Type B pancreatic cell (in vitro differentiated cells): ENCODE measurements at regions not wholly inside any gene's neighbourhood (a gene's known extent, or its start where the extent isn't known, plus 50 kb on each side); places are given as distances from the start of the nearest gene placed in this dataset.

Experiments
- DNase-seq: peaks from one replicate; pipeline ENCODE4 v3.0.0; 2021; ENCODE audit warnings: mixed read lengths; ENCODE audit not compliant: unreplicated experiment; ENCODE audit errors: extremely low spot score
- H3K27ac Mint-ChIP-seq: 2 replicates; pipeline ENCODE4 v1.8.0; 2021; ENCODE audit warnings: mild to moderate bottlenecking, mixed read lengths
- H3K27me3 Mint-ChIP-seq: 2 replicates; pipeline ENCODE4 v1.8.0; 2021; ENCODE audit warnings: mixed read lengths
- H3K36me3 Mint-ChIP-seq: 2 replicates; pipeline ENCODE4 v1.8.0; 2021; ENCODE audit warnings: mixed read lengths
- H3K4me1 Mint-ChIP-seq: one replicate; pipeline ENCODE4 v1.8.0; 2021; ENCODE audit warnings: mixed read lengths; ENCODE audit not compliant: unreplicated experiment
- H3K4me3 Mint-ChIP-seq: 2 replicates; pipeline ENCODE4 v1.8.0; 2021; ENCODE audit warnings: mild to moderate bottlenecking, mixed read lengths
- H3K9me3 Mint-ChIP-seq: 2 replicates; pipeline ENCODE4 v1.8.0; 2021; ENCODE audit warnings: mixed read lengths
- TF ChIP-seq, protein P1 (sequence below): fragments of 200-600 bp; sonication (generic); conservative IDR thresholded peaks from 2 replicates; pipeline ENCODE4 v1.5.0; 2021; ENCODE audit warnings: antibody characterized with exemption, mild to moderate bottlenecking

DNA sequence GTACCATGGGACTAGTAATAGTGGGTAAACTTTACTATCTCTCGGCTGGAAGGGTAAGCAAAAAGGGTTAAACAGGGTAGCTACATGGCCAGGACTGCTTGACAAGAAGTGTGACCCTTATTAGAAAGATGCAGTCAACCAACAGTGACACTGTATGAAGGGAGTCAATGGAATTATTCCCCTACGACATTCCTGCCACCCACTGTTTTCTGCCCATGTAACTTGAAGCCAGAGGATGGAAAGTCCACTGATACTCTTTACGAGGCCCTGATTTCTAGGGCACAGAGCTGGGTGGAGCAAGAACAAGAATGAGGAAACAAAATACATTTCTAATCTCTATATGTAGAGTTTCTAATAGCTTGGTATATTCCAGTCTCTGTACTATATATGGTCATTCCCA, 1102.5 kb downstream of the CDH11 start:
- TF ChIP-seq, protein P1, sequence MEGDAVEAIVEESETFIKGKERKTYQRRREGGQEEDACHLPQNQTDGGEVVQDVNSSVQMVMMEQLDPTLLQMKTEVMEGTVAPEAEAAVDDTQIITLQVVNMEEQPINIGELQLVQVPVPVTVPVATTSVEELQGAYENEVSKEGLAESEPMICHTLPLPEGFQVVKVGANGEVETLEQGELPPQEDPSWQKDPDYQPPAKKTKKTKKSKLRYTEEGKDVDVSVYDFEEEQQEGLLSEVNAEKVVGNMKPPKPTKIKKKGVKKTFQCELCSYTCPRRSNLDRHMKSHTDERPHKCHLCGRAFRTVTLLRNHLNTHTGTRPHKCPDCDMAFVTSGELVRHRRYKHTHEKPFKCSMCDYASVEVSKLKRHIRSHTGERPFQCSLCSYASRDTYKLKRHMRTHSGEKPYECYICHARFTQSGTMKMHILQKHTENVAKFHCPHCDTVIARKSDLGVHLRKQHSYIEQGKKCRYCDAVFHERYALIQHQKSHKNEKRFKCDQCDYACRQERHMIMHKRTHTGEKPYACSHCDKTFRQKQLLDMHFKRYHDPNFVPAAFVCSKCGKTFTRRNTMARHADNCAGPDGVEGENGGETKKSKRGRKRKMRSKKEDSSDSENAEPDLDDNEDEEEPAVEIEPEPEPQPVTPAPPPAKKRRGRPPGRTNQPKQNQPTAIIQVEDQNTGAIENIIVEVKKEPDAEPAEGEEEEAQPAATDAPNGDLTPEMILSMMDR = no peak
- H3K4me3 Mint-ChIP-seq = no peak overlapping the region
- H3K27me3 Mint-ChIP-seq = no peaks in the 10 kb centered on the region
- H3K27ac Mint-ChIP-seq = no peak overlapping the region
- no peaks in the 10 kb centered on the region for H3K36me3 Mint-ChIP-seq
- no peak for DNase-seq
- H3K9me3 Mint-ChIP-seq = peaks cover 5% of the 10 kb centered on the region
- H3K4me1 Mint-ChIP-seq = no peaks in the 10 kb centered on the region

DNA sequence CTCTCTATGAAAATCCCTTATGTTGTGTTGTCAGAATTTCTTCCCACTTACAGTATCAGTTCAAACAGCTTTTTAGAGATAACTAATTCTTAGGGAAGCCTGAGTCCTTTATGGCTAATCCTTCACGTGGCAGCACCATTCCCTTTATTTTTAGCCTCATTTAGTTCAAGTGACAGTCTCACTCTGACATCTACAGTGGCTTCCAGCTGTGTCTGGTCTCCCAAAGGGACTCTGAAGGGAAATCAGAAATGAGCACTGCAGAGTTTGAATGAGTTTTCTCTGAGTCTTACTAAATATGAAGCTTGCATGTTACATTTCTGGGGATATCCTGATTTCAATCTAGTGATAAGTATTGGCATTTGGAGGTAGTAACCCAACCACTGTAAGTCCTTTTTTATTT, 1104.1 kb downstream of the CDH11 start:
- H3K4me1 Mint-ChIP-seq = no peaks in the 10 kb centered on the region
- H3K4me3 Mint-ChIP-seq = no peak overlapping the region
- TF ChIP-seq, protein P1 = no peak
- no peaks in the 10 kb centered on the region for H3K36me3 Mint-ChIP-seq
- H3K9me3 Mint-ChIP-seq = peaks cover 5% of the 10 kb centered on the region
- DNase-seq = no peak
- H3K27ac Mint-ChIP-seq = no peak overlapping the region
- no peaks in the 10 kb centered on the region for H3K27me3 Mint-ChIP-seq

DNA sequence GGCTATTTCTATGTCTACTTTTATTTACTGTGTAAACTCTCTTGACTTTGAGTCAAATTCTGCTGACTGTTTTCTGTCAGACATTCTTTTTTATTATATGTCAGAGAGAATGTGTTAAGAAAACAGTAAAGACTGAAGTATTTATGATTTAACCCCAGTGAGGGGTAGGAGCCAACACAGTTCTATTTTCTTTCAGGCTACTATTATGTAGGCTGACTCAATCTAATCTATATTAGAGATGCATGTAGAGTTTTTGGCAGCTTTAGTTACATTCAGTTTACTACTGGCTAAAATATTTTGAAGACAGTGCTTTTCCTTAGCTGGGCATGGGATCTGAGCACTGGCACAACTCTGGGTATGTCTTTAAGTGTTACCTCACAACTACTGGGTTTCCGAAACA, 1108.0 kb downstream of the CDH11 start:
- DNase-seq = no peak
- H3K4me3 Mint-ChIP-seq = no peak overlapping the region
- H3K9me3 Mint-ChIP-seq = peaks cover 10% of the 10 kb centered on the region
- H3K36me3 Mint-ChIP-seq = no peaks in the 10 kb centered on the region
- no peak overlapping the region for H3K27ac Mint-ChIP-seq
- TF ChIP-seq, protein P1 = no peak
- no peaks in the 10 kb centered on the region for H3K27me3 Mint-ChIP-seq
- peaks cover 7% of the 10 kb centered on the region for H3K4me1 Mint-ChIP-seq

DNA sequence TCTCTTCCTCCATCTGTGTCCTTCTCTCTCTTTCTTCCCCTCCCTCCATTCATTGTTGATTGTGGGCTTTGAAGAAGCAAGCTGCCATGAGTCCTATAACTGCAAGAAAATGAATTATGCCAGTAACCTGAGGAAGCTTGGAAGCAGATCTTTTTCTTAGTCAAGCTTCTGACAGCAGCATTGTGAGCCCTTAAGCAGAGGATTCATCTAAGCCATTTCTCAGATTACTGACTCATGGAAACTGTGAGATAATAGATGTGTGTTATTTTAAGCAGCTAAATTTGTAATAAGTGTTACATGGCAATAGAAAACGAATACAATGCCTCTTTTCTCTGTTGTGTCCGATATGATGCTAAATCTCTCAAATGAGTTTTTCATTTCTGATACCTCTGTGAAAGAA, 1109.7 kb downstream of the CDH11 start:
- H3K27me3 Mint-ChIP-seq = no peaks in the 10 kb centered on the region
- peaks cover 10% of the 10 kb centered on the region for H3K9me3 Mint-ChIP-seq
- H3K36me3 Mint-ChIP-seq = no peaks in the 10 kb centered on the region
- no peak overlapping the region for H3K27ac Mint-ChIP-seq
- no peak for DNase-seq
- TF ChIP-seq, protein P1 = no peak
- peaks cover 7% of the 10 kb centered on the region for H3K4me1 Mint-ChIP-seq
- H3K4me3 Mint-ChIP-seq = no peak overlapping the region

DNA sequence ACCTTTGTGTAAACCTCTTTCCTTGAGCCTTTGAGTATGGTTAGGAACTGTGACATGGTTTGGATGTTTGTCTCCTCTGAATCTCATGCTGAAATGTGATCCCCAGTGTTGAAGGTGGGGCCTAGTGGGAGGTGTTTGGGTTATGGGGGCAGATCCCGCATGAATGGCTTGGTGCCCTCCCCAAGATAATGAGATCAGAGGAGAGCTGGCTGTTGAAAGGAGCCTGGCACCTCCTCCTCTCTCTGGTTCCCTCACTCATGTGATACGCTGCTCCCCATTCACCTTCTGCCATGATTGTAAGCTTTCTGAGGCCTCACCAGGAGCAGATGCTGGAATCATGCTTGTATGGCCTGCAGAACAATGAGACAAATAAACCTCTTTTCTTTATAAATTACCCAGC, 1110.2 kb downstream of the CDH11 start:
- H3K27ac Mint-ChIP-seq = no peak overlapping the region

More for the DNA sequence above, 1110.2 kb downstream of the CDH11 start:
- no peak overlapping the region for H3K4me3 Mint-ChIP-seq
- H3K9me3 Mint-ChIP-seq = peaks cover 10% of the 10 kb centered on the region
- H3K36me3 Mint-ChIP-seq = no peaks in the 10 kb centered on the region
- no peak for DNase-seq
- peaks cover 7% of the 10 kb centered on the region for H3K4me1 Mint-ChIP-seq
- H3K27me3 Mint-ChIP-seq = no peaks in the 10 kb centered on the region
- TF ChIP-seq, protein P1 = no peak
